HCT116 (cell line): ENCODE measurements at regions not wholly inside any gene's neighbourhood (a gene's known extent, or its start where the extent isn't known, plus 50 kb on each side); places are given as distances from the start of the nearest gene placed in this dataset.

Experiments used
- ATAC-seq: fragments of 200-7000 bp; cut with Tn5 transposase; 2 replicates; pipeline ENCODE4 v1.9.1; 2020; ENCODE audit warnings: mild to moderate bottlenecking, moderate library complexity
- BruUV-seq: library from RNA; stranded (reverse); fragments of 400-500 nt; replicated peaks from 2 replicates; lab custom pipeline; 2021; lab: Mats Ljungman, UMichigan
- CTCF ChIA-PET: fragments of 300-600 bp; sonication (Branson Sonifier 250); formaldehyde crosslinking; loops from one replicate; lab custom pipeline; 2021; ENCODE audit warnings: antibody characterized with exemption; lab: Charles Lee
- POLR2A ChIA-PET: fragments of 300-600, 350-600 bp; sonication (Branson Sonifier 250); formaldehyde crosslinking; loops from one replicate; lab custom pipeline; 2021; ENCODE audit warnings: antibody characterized with exemption; lab: Charles Lee
- RAD21 ChIA-PET, 2 experiments: fragments of 300-600 bp; sonication (Branson Sonifier 250); formaldehyde crosslinking; loops; one replicate each; lab custom pipeline; 2023; ENCODE audit warnings: low total read pairs in 2 of 2; ENCODE audit not compliant: uncharacterized antibody in 2 of 2, unreplicated experiment in 2 of 2, low non-redundant PET in 1 of 2; lab: Charles Lee
- DNase-seq: peaks from one replicate; pipeline ENCODE4 v3.0.0-alpha.2; 2010; ENCODE audit warnings: low read depth, low spot score
- H2AFZ ChIP-seq: fragments of 200-600 bp; shearing (Covaris generic), sonication (generic); 2 replicates; pipeline ENCODE4 v1.6.1; 2017; ENCODE audit warnings: low read depth, mixed run types, mixed read lengths, antibody characterized with exemption, low read length; ENCODE audit not compliant: poor library complexity, severe bottlenecking
- H3K27ac ChIP-seq: 2 replicates; pipeline ENCODE4 v1.5.1; 2012; ENCODE audit warnings: low read depth, low read length
- H3K27me3 ChIP-seq: fragments of 200-600 bp; sonication (generic); 2 replicates; pipeline ENCODE4 v1.6.1; 2016; ENCODE audit warnings: mixed run types, low read length, mixed read lengths; ENCODE audit not compliant: insufficient read depth
- H3K36me3 ChIP-seq, 2 experiments: fragments of 200-500 bp in 1 of 2; fragments of 200-600 bp in 1 of 2; sonication (Bioruptor generic) in 1 of 2; sonication (generic) in 1 of 2; 2 replicates each; pipeline versions ENCODE4 v1.5.1 to v1.6.1; 2014 to 2016; ENCODE audit warnings: low read length in 2 of 2, inconsistent platforms in 1 of 2, mixed read lengths in 1 of 2, mixed run types in 1 of 2; ENCODE audit not compliant: insufficient read depth in 2 of 2, control insufficient read depth in 1 of 2
- H3K4me1 ChIP-seq, 2 experiments: fragments of 200-600 bp in 1 of 2; sonication (generic) in 1 of 2; 2 replicates each; pipeline versions ENCODE4 v1.5.1 to v1.6.1; 2012 to 2017; ENCODE audit warnings: low read length in 2 of 2, inconsistent platforms in 1 of 2, mild to moderate bottlenecking in 1 of 2, mixed read lengths in 1 of 2, mixed run types in 1 of 2, moderate library complexity in 1 of 2; ENCODE audit not compliant: insufficient read depth in 2 of 2, control insufficient read depth in 1 of 2
- H3K4me2 ChIP-seq: fragments of 200-600 bp; sonication (generic); 2 replicates; pipeline ENCODE4 v1.6.1; 2017; ENCODE audit warnings: mixed run types, low read length, mixed read lengths
- H3K4me3 ChIP-seq, 2 experiments: fragments of 200-600 bp in 1 of 2; sonication (generic) in 1 of 2; replicated peaks in 1 of 2; 2 replicates each; pipeline ENCODE4 v1.5.1; 2011 to 2016; ENCODE audit warnings: low read length in 2 of 2, control low read depth in 1 of 2, low read depth in 1 of 2, mild to moderate bottlenecking in 1 of 2, mixed read lengths in 1 of 2, mixed run types in 1 of 2
- H3K79me2 ChIP-seq: fragments of 200-600 bp; sonication (generic); 2 replicates; pipeline ENCODE4 v1.6.1; 2017; ENCODE audit warnings: mild to moderate bottlenecking, mixed run types, low read length, moderate library complexity, mixed read lengths; ENCODE audit not compliant: insufficient read depth
- H3K9ac ChIP-seq: fragments of 200-600 bp; sonication (generic); 2 replicates; pipeline ENCODE4 v1.6.1; 2016; ENCODE audit warnings: low read length, mixed read lengths
- H3K9me2 ChIP-seq: fragments of 200-600 bp; sonication (generic), shearing (Covaris generic); 2 replicates; pipeline ENCODE4 v1.6.1; 2017; ENCODE audit warnings: mixed run types, mild to moderate bottlenecking, moderate library complexity; ENCODE audit not compliant: insufficient read depth
- H3K9me3 ChIP-seq, 2 experiments: fragments of 200-500 bp in 1 of 2; fragments of 200-600 bp in 1 of 2; sonication (Bioruptor generic) in 1 of 2; sonication (generic) in 1 of 2; 2 replicates each; pipeline ENCODE4 v1.6.1; 2014 to 2017; ENCODE audit warnings: low read length in 2 of 2, mixed read lengths in 2 of 2, inconsistent platforms in 1 of 2, low read depth in 1 of 2, mild to moderate bottlenecking in 1 of 2, mixed run types in 1 of 2, moderate library complexity in 1 of 2; ENCODE audit not compliant: control insufficient read depth in 1 of 2, insufficient read depth in 1 of 2
- H4K20me1 ChIP-seq: fragments of 200-600 bp; sonication (generic), shearing (Covaris generic); 2 replicates; pipeline ENCODE4 v1.6.1; 2017; ENCODE audit warnings: mixed run types, mild to moderate bottlenecking, moderate library complexity; ENCODE audit not compliant: insufficient read depth
- EGR1 ChIP-seq: IDR thresholded peaks from 2 replicates; pipeline ENCODE4 v1.6.1; 2012; ENCODE audit warnings: low read depth
- EZH2phosphoT487 ChIP-seq: fragments of 200-600 bp; IDR thresholded peaks from 2 replicates; pipeline ENCODE4 v1.6.1; 2018; ENCODE audit warnings: antibody characterized with exemption, borderline replicate concordance
- FOSL1 ChIP-seq: IDR thresholded peaks from 2 replicates; pipeline ENCODE4 v1.6.1; 2012; ENCODE audit warnings: low read depth
- JUND ChIP-seq: IDR thresholded peaks from 2 replicates; pipeline ENCODE4 v1.6.1; 2012
- POLR2A ChIP-seq: IDR thresholded peaks from 2 replicates; pipeline ENCODE4 v1.7.0; 2011; ENCODE audit warnings: borderline replicate concordance; ENCODE audit not compliant: insufficient read depth, insufficient read length; ENCODE audit errors: extremely low read depth
- POLR2AphosphoS5 ChIP-seq: IDR thresholded peaks from 2 replicates; pipeline ENCODE4 v1.6.1; 2011; ENCODE audit warnings: mild to moderate bottlenecking, low read depth, low read length, moderate library complexity
- SRF ChIP-seq: IDR thresholded peaks from 2 replicates; pipeline ENCODE4 v1.6.1; 2012; ENCODE audit warnings: low read depth
- TCF7L2 ChIP-seq: IDR thresholded peaks from 2 replicates; pipeline ENCODE4 v1.7.0; 2011; ENCODE audit warnings: borderline replicate concordance, inconsistent platforms; ENCODE audit not compliant: insufficient read depth, insufficient read length; ENCODE audit errors: extremely low read depth
- intact Hi-C: fragments of 100-400 bp; cut with micrococcal nuclease; formaldehyde crosslinking; loops from 2 replicates; pipeline ENCODE4 v1.10.0; 2022
- TF ChIP-seq, protein P1 (sequence below), 3 experiments: fragments of 200-600 bp in 1 of 3; sonication (generic) in 1 of 3; IDR thresholded peaks in 2 of 3; conservative IDR thresholded peaks in 1 of 3; 2 replicates each; pipeline ENCODE4 v1.5.1; 2012 to 2017; ENCODE audit warnings: low read depth in 2 of 3, low read length in 2 of 3, antibody characterized with exemption in 1 of 3, borderline replicate concordance in 1 of 3, control low read depth in 1 of 3, mild to moderate bottlenecking in 1 of 3, mixed read lengths in 1 of 3, mixed run types in 1 of 3, moderate library complexity in 1 of 3; ENCODE audit not compliant: insufficient read depth in 1 of 3
- TF ChIP-seq, protein P2 (sequence below): IDR thresholded peaks from 2 replicates; pipeline ENCODE4 v1.6.1; 2011; ENCODE audit warnings: mild to moderate bottlenecking, low read length, moderate library complexity; ENCODE audit not compliant: insufficient replicate concordance; ENCODE audit errors: extremely low read depth
- TF ChIP-seq, protein P3 (sequence below): IDR thresholded peaks from 2 replicates; pipeline ENCODE4 v1.6.1; 2012

DNA sequence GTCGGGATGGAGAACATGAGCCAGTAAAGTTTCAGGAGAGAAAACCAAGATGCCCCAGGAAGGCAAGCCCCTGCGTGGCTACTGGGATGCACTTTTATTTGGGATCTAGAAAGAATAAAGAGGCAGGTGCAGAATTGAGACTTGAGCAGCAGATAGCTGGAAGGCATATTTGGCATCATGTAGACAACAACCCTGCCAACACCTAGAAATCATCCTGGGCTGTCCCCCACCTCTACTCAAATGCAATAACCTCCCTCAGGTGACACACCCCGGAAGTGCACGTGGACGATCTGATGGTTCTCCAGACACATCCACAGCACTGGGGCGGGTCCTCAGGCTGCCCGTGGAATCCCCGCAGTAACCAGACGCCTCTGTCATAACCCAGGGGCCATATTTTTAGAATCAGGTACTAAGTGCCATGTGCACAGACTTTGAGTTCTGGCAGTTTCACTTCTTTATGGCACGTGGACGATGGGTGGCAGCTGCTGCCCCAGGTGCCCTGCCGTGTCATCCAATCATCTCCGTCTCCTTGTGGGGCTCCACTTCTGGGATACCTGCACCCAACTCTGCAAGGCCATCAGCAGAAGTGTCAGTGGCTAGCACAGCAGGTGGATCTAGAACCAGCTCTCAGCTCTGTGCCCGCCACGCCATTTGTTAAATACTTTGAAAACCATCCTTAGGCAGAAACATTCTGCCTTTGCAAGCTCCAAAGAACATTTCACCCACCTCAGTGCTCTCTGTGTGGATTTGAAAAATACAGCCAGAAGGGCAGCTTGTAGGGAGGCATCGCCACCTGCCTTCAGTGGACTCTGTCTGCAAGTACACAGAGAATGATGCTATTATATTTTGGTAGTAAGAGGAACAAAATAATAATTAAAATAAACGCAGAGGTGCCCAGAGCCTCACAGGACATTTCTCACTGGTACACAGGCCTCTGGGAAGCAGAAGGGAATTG, 771.7 kb upstream of the TMEM132C start:
- Histone ChIP-seq H4K20me1 (no peaks in the 10 kb centered on the region), H3K27ac (no peak overlapping the region), H3K4me2 (no peak overlapping the region), H3K36me3 (no peaks in the 10 kb centered on the region), H2AFZ (no peak overlapping the region), H3K9me2 (no peaks in the 10 kb centered on the region), H3K9ac (no peak overlapping the region), H3K79me2 (no peaks in the 10 kb centered on the region), H3K9me3 (no peaks in the 10 kb centered on the region; a peak in 1 of 4 replicates), H3K4me3 (no peak overlapping the region), H3K27me3 (no peaks in the 10 kb centered on the region), H3K4me1 (no peaks in the 10 kb centered on the region)
- BruUV-seq, result no TSS peak
- ChIA-PET POLR2A (no interaction called here), RAD21 (no interaction called here), CTCF (no interaction called here)
- intact Hi-C loops, result no loop called here
- TF ChIP-seq EGR1, result no peak
- TF ChIP-seq FOSL1, result no peak
- TF ChIP-seq, protein P1, sequence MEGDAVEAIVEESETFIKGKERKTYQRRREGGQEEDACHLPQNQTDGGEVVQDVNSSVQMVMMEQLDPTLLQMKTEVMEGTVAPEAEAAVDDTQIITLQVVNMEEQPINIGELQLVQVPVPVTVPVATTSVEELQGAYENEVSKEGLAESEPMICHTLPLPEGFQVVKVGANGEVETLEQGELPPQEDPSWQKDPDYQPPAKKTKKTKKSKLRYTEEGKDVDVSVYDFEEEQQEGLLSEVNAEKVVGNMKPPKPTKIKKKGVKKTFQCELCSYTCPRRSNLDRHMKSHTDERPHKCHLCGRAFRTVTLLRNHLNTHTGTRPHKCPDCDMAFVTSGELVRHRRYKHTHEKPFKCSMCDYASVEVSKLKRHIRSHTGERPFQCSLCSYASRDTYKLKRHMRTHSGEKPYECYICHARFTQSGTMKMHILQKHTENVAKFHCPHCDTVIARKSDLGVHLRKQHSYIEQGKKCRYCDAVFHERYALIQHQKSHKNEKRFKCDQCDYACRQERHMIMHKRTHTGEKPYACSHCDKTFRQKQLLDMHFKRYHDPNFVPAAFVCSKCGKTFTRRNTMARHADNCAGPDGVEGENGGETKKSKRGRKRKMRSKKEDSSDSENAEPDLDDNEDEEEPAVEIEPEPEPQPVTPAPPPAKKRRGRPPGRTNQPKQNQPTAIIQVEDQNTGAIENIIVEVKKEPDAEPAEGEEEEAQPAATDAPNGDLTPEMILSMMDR (IDR thresholded peaks at IDR 0.05 in 2 of 3, conservative IDR thresholded peaks at IDR 0.05 in 1 of 3; ENCODE audit: borderline replicate concordance in 1 of 3, insufficient read depth in 1 of 3, low read depth in 2 of 3, low read length in 2 of 3), result no peak
- ATAC-seq, result no peak
- DNase-seq, result no peak

DNA sequence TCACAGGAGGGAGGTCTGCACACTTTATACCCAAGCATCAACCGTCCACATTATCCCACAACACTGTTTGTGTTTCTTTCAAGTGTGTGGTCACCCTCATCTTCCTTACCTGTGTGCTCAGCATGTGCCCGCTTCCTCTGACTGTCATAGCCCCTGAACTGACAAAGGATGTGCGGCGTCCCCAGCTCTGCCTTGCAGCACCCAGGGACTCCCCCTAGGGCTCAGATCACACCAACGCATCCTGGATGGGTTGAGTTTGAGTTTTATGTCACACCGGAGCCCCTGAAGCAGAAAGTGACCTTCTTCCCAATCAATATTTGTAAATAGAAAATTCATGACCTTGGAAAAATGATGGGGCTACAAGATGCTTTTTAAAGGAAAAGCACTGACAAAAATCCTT, 770.7 kb upstream of the TMEM132C start:
- intact Hi-C loops, result no loop called here
- no peaks in the 10 kb centered on the region for H3K36me3 ChIP-seq
- no peaks in the 10 kb centered on the region; a peak in 1 of 4 replicates for H3K9me3 ChIP-seq
- no peak overlapping the region for H2AFZ ChIP-seq
- no peaks in the 10 kb centered on the region for H4K20me1 ChIP-seq
- DNase-seq (no peak), ATAC-seq (no peak)
- no peaks in the 10 kb centered on the region for H3K79me2 ChIP-seq
- no peak overlapping the region for H3K27ac ChIP-seq
- no peaks in the 10 kb centered on the region for H3K9me2 ChIP-seq
- BruUV-seq, result no TSS peak
- POLR2A ChIA-PET, result no interaction called here
- H3K4me2 ChIP-seq, result no peak overlapping the region
- no peak overlapping the region for H3K9ac ChIP-seq
- H3K27me3 ChIP-seq, result no peaks in the 10 kb centered on the region
- RAD21 ChIA-PET, result no interaction called here
- H3K4me1 ChIP-seq, result no peaks in the 10 kb centered on the region
- no peak overlapping the region for H3K4me3 ChIP-seq
- CTCF ChIA-PET, result no interaction called here
- TF ChIP-seq EZH2phosphoT487 (no peak), POLR2AphosphoS5 (no peak), POLR2A (no peak), JUND (no peak), TCF7L2 (no peak), SRF (no peak), EGR1 (no peak)
- TF ChIP-seq, protein P2, sequence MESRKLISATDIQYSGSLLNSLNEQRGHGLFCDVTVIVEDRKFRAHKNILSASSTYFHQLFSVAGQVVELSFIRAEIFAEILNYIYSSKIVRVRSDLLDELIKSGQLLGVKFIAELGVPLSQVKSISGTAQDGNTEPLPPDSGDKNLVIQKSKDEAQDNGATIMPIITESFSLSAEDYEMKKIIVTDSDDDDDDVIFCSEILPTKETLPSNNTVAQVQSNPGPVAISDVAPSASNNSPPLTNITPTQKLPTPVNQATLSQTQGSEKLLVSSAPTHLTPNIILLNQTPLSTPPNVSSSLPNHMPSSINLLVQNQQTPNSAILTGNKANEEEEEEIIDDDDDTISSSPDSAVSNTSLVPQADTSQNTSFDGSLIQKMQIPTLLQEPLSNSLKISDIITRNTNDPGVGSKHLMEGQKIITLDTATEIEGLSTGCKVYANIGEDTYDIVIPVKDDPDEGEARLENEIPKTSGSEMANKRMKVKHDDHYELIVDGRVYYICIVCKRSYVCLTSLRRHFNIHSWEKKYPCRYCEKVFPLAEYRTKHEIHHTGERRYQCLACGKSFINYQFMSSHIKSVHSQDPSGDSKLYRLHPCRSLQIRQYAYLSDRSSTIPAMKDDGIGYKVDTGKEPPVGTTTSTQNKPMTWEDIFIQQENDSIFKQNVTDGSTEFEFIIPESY, result no peak
- TF ChIP-seq, protein P3, sequence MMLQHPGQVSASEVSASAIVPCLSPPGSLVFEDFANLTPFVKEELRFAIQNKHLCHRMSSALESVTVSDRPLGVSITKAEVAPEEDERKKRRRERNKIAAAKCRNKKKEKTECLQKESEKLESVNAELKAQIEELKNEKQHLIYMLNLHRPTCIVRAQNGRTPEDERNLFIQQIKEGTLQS, result no peak
- TF ChIP-seq, protein P1 (IDR thresholded peaks at IDR 0.05 in 2 of 3, conservative IDR thresholded peaks at IDR 0.05 in 1 of 3; ENCODE audit: borderline replicate concordance in 1 of 3, insufficient read depth in 1 of 3, low read depth in 2 of 3, low read length in 2 of 3), result no peak; a peak in 1 of 6 replicates
